Activated CD4-positive, alpha-beta T cell treated with anti-CD3 and anti-CD28 coated beads, Interleukin-2, amount 50 U/mL, for 16 hours (primary cell): ENCODE measurements at regions not wholly inside any gene's neighbourhood (a gene's known extent, or its start where the extent isn't known, plus 50 kb on each side); places are given as distances from the start of the nearest gene placed in this dataset.
"Not testable (repeated sequence)": the region's sequence is repeated elsewhere in the genome, so short reads cannot be mapped to it uniquely, and the experiment has no call there.

ENCODE experiments used
- DNase-seq: peaks from one replicate; pipeline ENCODE4 v3.0.0-alpha.2; 2020

DNA sequence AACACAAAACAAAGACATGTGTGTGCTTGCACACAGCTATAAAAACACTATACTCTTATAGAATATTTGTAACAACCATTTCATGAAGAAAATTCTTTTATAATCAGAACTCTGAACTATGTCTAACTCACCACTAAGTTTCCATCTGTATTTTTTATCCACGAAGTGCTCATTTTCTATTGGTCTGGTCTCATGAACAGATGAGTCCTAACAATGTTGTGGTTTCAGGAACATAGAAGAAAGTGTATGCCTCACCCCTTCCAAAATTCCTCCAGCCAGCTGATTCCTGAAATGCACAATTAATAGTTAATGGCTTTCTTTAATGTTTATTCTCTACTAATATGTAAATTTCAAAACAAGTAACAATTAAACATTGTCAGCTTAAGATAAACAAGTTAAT, 325.3 kb upstream of the GRAMD2B start:
- DNase-seq: no peak

DNA sequence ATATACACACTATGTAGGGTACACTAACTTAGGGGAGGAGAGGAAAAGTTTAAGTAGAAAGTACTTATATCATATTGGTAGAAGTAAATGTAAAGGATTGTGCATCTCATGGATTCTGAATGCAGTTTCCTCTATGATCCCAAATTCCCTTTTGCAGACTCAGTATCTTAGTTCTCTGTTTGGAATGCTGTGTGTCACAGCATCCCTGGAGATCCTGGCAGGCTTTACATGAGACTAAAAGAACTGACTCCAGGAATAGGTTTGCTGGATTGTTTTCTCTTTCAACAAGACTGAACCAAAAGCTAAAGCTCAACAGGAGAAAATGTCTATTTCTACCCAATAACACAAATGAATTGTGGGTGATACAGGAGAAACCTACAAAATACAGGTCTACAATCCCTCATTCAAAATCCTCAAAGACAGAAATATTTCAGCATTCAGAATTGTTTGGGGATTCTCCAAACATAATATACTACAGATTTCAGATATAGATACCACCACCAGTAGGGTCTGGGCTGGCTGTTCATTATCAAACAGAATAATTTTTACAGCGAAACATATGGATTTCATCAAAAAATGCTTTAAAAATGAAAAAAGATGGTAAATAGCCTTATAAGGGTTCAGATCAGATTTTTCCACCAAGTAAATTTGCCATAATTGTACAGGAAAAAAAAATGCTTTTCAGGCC, 324.7 kb upstream of the GRAMD2B start:
- no peak for DNase-seq

DNA sequence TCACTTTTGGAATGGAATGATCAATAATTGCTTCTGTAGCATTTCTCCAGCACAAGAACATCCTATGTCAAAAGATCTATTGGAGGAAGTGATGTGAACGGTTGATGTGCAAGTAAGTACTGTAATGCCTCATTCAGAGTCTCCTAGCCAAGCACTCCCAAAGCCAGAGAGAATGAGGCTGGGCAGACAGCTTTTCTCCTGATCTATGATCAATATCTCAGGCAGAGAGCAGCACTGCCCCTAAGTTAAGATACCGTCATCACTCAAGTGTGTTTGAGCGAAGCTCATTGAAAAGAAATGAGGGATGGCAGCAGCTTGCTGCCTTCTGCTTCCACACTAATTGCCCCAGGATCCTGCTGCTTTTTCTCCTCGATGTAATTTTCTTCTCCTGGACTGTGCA, 324.1 kb upstream of the GRAMD2B start:
- no peak for DNase-seq

- DNase-seq: no peak
These were observed 322.4 kb upstream of the GRAMD2B start for GRCh38 chr5:126100767-126101166.

DNA sequence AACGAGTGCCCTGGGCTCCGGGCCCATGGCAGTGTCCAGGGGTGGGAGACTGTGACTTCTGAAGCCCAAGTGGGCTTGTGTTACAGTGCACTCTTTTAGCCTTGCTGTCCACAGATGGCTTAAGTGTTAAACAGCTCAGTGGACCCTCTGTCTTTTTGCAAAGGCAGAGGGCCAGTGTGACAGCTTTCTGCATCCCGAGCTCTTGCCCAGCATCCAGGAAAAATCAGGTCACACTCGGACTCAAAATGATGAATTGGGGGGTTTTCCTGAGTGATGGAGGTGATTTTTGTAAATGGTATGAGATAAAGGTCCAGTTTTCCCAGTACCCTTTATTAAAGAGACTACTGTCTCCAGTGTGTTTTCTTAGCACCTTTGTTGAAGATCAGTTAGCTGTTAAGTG, 321.3 kb upstream of the GRAMD2B start:
- DNase-seq: no peak

GRCh38 chr5:126103050-126103449, 320.2 kb upstream of the GRAMD2B start:
- no peak for DNase-seq

DNA sequence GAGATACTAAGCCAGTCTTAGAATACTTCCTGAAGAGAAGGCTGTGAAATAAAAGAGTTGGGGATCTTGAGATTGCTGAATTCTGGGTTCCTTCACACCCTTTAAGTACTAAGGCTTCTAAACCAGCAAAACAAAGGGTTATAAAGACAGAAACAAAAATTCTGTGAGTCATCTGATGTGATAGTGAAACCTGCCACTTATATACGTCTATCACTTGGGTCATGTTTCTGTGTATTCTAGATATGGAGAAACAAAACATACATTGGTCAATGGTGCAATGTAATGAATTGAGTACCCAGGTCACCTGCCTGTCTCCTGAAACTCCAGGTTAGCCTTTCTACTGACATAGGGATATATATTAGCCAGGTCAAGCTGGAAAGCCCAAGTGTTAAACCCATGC, 319.3 kb upstream of the GRAMD2B start:
- no peak for DNase-seq

- DNase-seq: no peak
These were observed 318.9 kb upstream of the GRAMD2B start for GRCh38 chr5:126104341-126104740.

DNA sequence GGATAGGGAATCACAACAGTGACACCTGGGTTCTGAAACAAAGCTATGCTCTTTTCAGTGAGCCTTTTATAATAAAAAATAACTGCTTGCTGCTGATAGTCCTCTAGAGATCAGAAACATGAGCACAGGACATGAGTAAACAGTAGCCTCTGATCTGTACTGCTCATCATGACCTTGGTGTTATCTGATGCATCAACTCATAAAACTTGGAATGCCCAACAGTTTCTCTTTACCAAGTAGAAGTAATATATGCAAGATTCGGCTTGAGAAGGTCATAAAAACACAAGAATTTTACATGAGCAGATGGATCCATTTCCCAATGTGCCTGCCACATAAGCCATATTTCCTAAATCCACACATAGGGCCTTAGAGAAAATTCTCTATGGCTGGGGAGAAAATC, 318.3 kb upstream of the GRAMD2B start:
- DNase-seq: no peak

DNA sequence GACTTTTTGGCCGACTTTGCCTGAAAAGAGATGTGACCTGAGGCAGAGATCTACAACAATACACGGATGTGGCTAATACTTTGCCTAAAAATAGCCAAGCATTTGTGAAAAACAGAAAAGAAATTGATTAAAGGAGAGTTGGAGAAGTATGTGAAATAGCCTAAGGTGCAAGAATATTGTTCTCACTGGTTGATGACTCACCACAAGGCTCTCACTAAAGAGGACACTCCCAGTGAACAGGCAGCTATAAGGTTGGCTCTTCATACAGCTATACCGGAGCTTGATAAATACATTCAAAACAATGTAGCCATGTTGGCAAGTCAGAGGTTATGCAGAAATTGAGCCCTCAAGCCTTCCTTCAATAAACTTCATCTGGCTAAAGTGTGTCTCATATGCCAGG, 317.2 kb upstream of the GRAMD2B start:
- no peak for DNase-seq

DNA sequence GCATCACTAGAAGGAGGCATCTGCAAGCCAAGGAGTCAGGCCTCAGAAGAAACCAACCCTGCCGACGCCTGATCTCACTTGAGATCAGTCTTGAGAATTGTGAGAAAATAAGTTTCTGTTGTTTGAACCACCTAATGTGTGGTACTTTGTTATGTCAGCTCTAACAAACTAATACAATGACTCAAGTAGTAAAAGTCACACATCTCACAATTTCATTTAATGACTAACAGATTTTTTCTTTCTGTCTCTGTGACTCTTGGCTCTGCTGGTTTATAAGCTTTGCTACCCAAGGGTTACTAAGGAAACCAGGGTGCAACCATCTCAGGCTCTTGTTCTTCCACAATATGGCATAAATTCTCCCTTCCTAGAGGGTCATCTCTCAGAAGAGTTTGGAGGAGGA, 315.8 kb upstream of the GRAMD2B start:
- no peak for DNase-seq

- no peak for DNase-seq
These were observed 314.7 kb upstream of the GRAMD2B start for GRCh38 chr5:126108470-126108869.

GRCh38 chr5:126115059-126115629, 308.1 kb upstream of the GRAMD2B start:
- no peak for DNase-seq

DNA sequence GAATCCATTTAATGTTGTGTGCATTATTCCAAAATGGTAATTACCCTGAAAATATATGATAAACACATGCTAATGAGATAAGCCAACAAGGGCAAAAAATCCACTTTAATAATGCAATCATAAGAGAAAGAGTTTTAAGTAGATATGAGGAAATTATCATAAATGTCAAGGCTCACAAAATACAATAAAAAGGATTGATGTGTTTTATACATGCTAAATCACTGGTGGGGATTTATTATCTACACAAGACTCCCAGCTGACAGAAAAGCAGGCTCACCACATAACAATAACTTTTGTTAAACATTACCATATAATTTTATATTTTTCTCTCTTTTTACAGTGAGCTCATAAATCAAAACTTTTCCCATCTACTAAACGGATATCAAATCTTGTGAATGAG, 306.2 kb upstream of the GRAMD2B start:
- no peak for DNase-seq

- no peak for DNase-seq
These were observed 303.2 kb upstream of the GRAMD2B start for GRCh38 chr5:126119887-126120442.

DNA sequence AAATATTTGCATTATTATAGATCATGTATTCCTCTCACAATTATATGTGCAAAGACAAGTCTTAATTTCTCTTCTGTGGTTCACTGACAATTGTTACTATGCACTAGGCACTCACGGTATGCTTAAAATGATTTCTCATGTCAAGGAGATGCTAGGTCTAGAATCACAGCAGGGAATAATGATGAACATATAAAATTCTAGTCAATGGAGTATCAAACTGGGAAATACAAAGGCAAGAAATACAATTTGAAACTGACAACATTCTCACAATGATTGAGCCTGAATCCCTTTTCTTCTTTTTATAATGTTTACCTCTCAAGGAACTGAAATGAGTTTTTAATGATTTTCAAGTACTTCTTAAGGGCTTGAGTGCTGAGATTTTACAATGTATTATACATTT, 302.3 kb upstream of the GRAMD2B start:
- DNase-seq: no peak

DNA sequence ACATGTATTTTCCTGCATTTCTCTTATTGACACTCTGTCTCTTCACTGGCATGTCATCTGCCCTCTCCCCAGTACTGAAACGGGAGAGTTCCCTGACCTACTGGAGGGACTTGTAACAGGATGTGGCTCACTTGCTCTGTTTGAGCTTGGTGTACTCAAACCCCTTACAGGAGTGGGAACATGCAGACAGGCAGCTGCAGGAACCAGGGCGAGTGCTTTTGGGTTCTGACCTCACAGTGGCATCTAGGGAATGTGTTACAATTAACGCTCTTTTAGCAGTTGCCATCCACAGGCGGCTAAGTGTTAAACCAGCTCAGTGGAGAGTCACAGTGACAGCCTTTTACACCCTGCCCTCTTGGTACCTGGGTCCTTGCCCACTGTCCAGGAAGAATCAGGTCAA, 300.3 kb upstream of the GRAMD2B start:
- DNase-seq: no peak

DNA sequence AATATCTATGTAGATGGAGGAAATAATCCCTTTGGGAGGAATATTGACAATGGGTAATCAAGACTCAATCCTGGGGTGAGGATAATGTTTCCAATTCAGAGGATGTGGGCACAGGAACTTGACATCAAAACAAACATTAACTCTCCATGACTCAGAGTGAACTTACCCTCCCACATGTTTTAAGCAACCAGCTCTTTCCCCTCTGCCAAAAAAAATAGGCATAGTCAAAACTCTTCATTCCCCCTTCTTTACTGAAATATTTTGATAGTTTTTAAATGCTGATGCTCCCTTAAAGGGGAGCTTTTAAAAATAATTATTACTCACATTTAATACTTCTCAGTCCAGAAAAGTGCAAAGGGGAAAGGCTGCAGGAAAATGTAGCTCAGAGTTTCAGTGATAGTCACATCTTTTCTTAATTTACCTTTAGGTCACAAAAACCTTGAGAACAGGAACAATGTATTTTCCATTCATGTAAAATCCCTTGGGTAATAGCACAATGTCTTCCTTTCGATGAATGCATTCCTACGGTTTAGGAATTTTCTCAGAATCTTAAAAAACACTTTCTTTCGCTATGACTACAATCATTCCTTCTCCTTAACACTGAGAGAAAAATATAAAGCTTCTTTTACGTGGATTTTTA, 298.4 kb upstream of the GRAMD2B start:
- no peak for DNase-seq

DNA sequence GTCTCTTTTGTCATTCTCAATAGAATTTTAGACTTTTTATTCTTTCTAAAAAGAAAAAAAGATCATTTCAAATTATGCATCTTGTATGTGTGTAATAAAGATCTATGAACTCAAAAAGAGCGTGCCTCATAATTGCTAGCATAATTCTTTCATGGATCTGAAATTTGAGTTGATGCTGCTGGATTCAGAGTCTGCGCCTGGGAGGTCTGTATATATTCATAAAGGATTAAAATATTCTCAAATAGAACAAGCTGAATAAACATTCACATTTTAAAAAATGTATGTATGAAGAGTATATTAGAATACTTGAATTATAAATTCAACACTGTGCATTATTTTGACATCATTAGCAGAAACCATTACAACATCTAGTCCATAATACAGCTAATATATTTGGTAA, 297.8 kb upstream of the GRAMD2B start:
- DNase-seq: no peak

- DNase-seq: no peak
These were observed 296.6 kb upstream of the GRAMD2B start for GRCh38 chr5:126126574-126126973.

GRCh38 chr5:126127371-126127770, 295.8 kb upstream of the GRAMD2B start:
- DNase-seq: not testable (repeated sequence)

DNA sequence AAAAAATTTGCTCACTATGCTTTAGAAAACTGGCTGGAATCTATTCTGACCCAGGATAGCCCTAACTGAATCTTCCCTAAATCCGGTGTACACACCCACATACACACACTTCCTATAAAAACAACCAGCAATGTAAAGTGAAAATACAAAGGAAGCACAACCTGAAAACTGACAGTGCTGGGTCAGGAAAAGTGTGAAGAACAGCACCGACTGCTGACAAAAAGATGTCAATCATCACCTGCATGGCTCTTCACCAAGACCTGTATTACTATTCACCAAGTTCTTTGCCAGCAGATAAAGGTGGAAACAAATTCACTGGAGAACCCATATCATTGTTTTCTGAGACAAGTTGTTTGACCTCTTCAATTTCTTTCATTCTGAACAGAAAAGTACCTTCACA, 293.8 kb upstream of the GRAMD2B start:
- no peak for DNase-seq

DNA sequence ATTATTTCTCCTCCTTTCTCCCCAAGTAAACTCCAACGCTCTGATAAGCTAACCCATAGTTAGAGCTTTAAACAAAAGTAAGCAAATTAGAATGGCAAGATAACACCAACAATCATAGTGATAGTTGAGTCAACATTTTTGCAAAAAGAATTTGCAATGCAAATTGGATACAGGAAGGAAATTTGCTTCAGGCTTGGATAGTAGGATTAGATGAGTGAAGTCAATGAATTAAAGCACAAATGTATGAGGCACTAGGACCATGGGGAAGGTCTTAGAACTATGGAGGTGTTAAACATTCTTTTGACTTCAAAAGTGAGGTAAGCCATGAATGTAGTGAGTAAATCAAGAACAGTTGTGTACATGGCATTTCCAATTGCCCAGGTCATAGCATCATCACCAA, 289.8 kb upstream of the GRAMD2B start:
- DNase-seq: no peak

DNA sequence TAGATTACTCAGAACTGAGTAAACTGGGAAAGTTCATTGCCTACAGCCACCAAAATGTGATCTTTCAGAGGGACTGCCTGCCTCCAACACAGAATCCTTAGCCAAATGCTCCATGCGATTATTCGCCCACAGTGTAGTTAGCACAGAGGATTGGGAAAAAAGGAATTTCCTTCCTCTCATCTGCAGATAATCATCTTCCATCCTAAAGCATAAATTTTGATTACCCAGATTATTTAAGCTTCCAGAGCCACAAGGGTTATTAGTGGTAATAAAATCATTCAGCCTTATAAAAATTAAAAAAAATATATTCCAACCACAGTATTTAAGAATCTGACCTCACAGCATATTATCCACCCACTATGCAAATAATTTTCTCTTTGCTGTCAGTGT, 285.3 kb upstream of the GRAMD2B start:
- DNase-seq: no peak
